GM19372 (cell line): ENCODE measurements at regions not wholly inside any gene's neighbourhood (a gene's known extent, or its start where the extent isn't known, plus 50 kb on each side); places are given as distances from the start of the nearest gene placed in this dataset.
"Not testable (repeated sequence)": the region's sequence is repeated elsewhere in the genome, so short reads cannot be mapped to it uniquely, and the experiment has no call there.

Experiments
- ATAC-seq: cut with Tn5 transposase; IDR thresholded peaks from one replicate; pipeline ENCODE4 v1.9.1; 2021; ENCODE audit warnings: mild to moderate bottlenecking, low read depth, moderate library complexity; ENCODE audit not compliant: unreplicated experiment

GRCh38 chr7:150169515-150169914 lies 153.6 kb upstream of the LRRC61 start:
- not testable (repeated sequence) for ATAC-seq

- not testable (repeated sequence) for ATAC-seq
Measured at GRCh38 chr7:150169943-150170490, 153.1 kb upstream of the LRRC61 start.

GRCh38 chr7:150183602-150184001 lies 139.6 kb upstream of the LRRC61 start:
- not testable (repeated sequence) for ATAC-seq

- ATAC-seq = peak; percentile 72
Measured at GRCh38 chr7:150189963-150190362, 133.2 kb upstream of the LRRC61 start.

- not testable (repeated sequence) for ATAC-seq
Measured at GRCh38 chr7:150192541-150192940, 130.6 kb upstream of the LRRC61 start.

GRCh38 chr7:150193866-150194265 lies 129.3 kb upstream of the LRRC61 start:
- ATAC-seq = not testable (repeated sequence)
